Lower leg skin (tissue), 4 donors: ENCODE measurements at regions not wholly inside any gene's neighbourhood (a gene's known extent, or its start where the extent isn't known, plus 50 kb on each side); places are given as distances from the start of the nearest gene placed in this dataset.
A peak's percentile ranks its signal among the peaks of the same experiment; 100 is the strongest.

ENCODE experiments used
- DNase-seq, 2 donors: peaks; one replicate each; pipeline ENCODE4 v3.0.0-alpha.2; 2019; ENCODE audit warnings: low spot score in 2 of 2
- H3K4me3 ChIP-seq: fragments of 200-600 bp; sonication (generic); 2 replicates; pipeline ENCODE4 v1.5.1; 2017; ENCODE audit warnings: mild to moderate bottlenecking, low read depth; ENCODE audit not compliant: poor library complexity, severe bottlenecking
- CTCF ChIP-seq, 3 donors: fragments of 450-650 bp; IDR thresholded peaks; one replicate each; pipeline ENCODE4 v1.5.1; 2016; ENCODE audit warnings: antibody characterized with exemption in 3 of 3, mild to moderate bottlenecking in 3 of 3, moderate library complexity in 2 of 3
- POLR2A ChIP-seq, 2 donors: fragments of 450-650 bp; IDR thresholded peaks; one replicate each; pipeline ENCODE4 v1.6.1; 2016 to 2017; ENCODE audit warnings: antibody characterized with exemption in 2 of 2, mild to moderate bottlenecking in 1 of 2, moderate library complexity in 1 of 2
- WGBS, 2 donors: methylation state at CpG; one replicate each; pipeline ENCODE4 v1.1.5; 2018; 5-methylcytosine and 5-hydroxymethylcytosine counted together
- intact Hi-C: fragments of 100-400 bp; cut with DNase I; formaldehyde crosslinking; loops from one replicate; pipeline ENCODE4 v1.15.0; 2023; ENCODE audit warnings: low total_unique reads

- intact Hi-C loops, result loop anchor here (10.0 kb wide), 2 partner anchors 450 to 480 kb away; no protein-coding TSS in a partner anchor
- no peak overlapping the region for H3K4me3 ChIP-seq
- TF ChIP-seq CTCF (IDR thresholded peaks at IDR 0.05) (no peak), POLR2A (IDR thresholded peaks at IDR 0.05) (no peak)
- WGBS, 2 donors, result 18 to 27% methylated on average over 7 of the region's 7 CpGs
- peak in 1 of 2 donors; percentile 56 for DNase-seq
Observed at GRCh38 chr1:89454845-89455521, 69.6 kb upstream of the LRRC8B start.

GRCh38 chr1:89457046-89457445 lies 67.6 kb upstream of the LRRC8B start:
- intact Hi-C loops, result loop anchor here (10.0 kb wide), 2 partner anchors 452 to 482 kb away; no protein-coding TSS in a partner anchor
- 76 to 91% methylated on average over 1 of the region's 1 CpG for WGBS, 2 donors
- DNase-seq, result no peak
- no peak overlapping the region for H3K4me3 ChIP-seq
- TF ChIP-seq CTCF (IDR thresholded peaks at IDR 0.05) (no peak), POLR2A (IDR thresholded peaks at IDR 0.05) (no peak)

GRCh38 chr1:89459081-89459480 lies 65.5 kb upstream of the LRRC8B start:
- no peak overlapping the region for H3K4me3 ChIP-seq
- TF ChIP-seq POLR2A (IDR thresholded peaks at IDR 0.05) (no peak), CTCF (IDR thresholded peaks at IDR 0.05) (no peak)
- no peak for DNase-seq
- intact Hi-C loops, result loop anchor here (10.0 kb wide), 2 partner anchors 454 to 484 kb away; no protein-coding TSS in a partner anchor
- WGBS, 2 donors, result 94 to 95% methylated on average over 2 of the region's 2 CpGs

GRCh38 chr1:89460325-89460724 lies 64.3 kb upstream of the LRRC8B start:
- DNase-seq, result no peak
- intact Hi-C loops, result no loop called here
- TF ChIP-seq CTCF (IDR thresholded peaks at IDR 0.05), result no peak
- TF ChIP-seq POLR2A (IDR thresholded peaks at IDR 0.05), result no peak

GRCh38 chr1:89462250-89462649 lies 62.4 kb upstream of the LRRC8B start:
- no peak overlapping the region for H3K4me3 ChIP-seq
- intact Hi-C loops, result no loop called here
- 78 to 81% methylated on average over 3 of the region's 3 CpGs for WGBS, 2 donors
- TF ChIP-seq CTCF (IDR thresholded peaks at IDR 0.05), result no peak
- TF ChIP-seq POLR2A (IDR thresholded peaks at IDR 0.05), result no peak
- no peak for DNase-seq

More at GRCh38 chr1:89460325-89460724, 64.3 kb upstream of the LRRC8B start:
- whole genome bisulfite sequencing, 2 donors, result 77 to 100% methylated on average over 1 of the region's 1 CpG
- H3K4me3 ChIP-seq, result no peak overlapping the region

- 43 to 44% methylated on average over 2 of the region's 2 CpGs for WGBS, 2 donors
- no peak for TF ChIP-seq CTCF (IDR thresholded peaks at IDR 0.05)
- TF ChIP-seq POLR2A (IDR thresholded peaks at IDR 0.05), result no peak
- no peak for DNase-seq
- no peak overlapping the region for H3K4me3 ChIP-seq
- intact Hi-C loops, result no loop called here
Observed at GRCh38 chr1:89464008-89464407, 60.6 kb upstream of the LRRC8B start.
